ENCODE measurements at regions not wholly inside any gene's neighbourhood (a gene's known extent, or its start where the extent isn't known, plus 50 kb on each side); places are given as distances from the start of the nearest gene placed in this dataset.

DNA sequence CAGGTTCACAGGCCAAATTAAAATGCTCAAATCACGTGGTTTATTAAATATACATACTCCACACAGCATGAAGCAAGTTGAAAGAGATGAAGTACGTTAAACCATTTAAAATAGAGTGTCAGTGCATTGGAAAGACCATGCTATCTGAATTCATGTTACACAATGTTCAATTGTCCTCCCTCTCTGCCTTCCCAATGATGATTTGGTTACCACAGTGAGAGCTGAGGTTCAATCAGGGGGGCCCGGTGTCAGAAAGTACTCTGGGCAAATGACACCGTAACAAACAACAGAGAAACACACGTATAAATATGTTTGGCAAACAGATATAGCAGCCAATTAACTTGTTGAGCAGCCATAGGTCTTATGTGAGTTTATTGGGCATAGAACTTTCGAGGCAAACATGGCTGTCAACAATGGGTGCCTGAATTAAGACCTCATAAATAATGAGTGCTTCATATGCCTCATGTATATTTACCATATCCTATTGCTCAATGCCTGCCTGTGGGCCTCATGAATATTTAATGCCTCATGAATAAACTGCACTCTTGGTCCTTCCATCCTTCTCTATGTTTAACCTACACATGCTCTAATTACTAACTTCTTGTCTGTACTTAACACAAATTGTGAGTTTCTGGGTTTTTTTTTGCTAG is 641.5 kb downstream of the PLOD2 start:
- TF ChIP-seq FOXM1 (IDR thresholded peaks at IDR 0.05; ENCODE audit: borderline replicate concordance) (no peak), FOXA1 (IDR thresholded peaks at IDR 0.05) (no peak)
